ENCODE measurements at regions not wholly inside any gene's neighbourhood (a gene's known extent, or its start where the extent isn't known, plus 50 kb on each side); places are given as distances from the start of the nearest gene placed in this dataset.

DNA sequence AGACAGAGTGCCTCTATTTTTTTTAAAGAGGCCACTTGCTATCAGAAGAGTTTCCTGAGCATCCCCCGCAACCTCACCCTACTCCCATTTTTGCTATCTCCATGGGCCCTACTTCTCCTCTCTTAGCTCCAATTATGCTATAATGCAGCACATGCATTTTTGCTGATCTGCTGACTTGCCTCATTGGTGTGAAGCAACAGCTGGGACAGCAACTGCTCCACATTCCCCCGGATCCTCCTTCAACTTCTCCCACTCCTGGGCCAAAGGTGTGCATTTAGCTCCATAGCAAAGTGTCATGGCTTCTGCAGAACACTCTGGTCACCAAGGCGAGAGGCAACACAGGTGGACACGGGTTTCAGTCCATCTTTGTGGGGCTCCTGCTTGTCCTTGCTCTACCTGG is 56.7 kb upstream of the USP29 start:
- no peak for TF ChIP-seq CTCF (IDR thresholded peaks at IDR 0.05)
- Histone ChIP-seq H3K4me3 (no peak overlapping the region), H3K36me3 (no peaks in the 10 kb centered on the region), H3K9me3 (peaks cover 0 to 63% of the 10 kb centered on the region in 2 donors), H3K27ac (no peak overlapping the region), H3K4me1 (no peaks in the 10 kb centered on the region), H3K27me3 (peaks cover 0 to 11% of the 10 kb centered on the region in 2 donors)
- DNase-seq (no peak), ATAC-seq (no peak)
- intact Hi-C loops (cut with DNase I): no loop called here

- Histone ChIP-seq H3K4me1 (no peaks in the 10 kb centered on the region), H3K27me3 (peaks cover 0 to 29% of the 10 kb centered on the region in 2 donors), H3K4me3 (no peak overlapping the region), H3K9me3 (peaks cover 0 to 84% of the 10 kb centered on the region in 2 donors), H3K27ac (no peak overlapping the region), H3K36me3 (no peaks in the 10 kb centered on the region)
- DNase-seq (no peak), ATAC-seq (no peak)
- TF ChIP-seq CTCF (IDR thresholded peaks at IDR 0.05): no peak
- intact Hi-C loops (cut with DNase I): no loop called here
Measured at GRCh38 chr19:57067440-57067839, 52.3 kb upstream of the USP29 start.

- ATAC-seq: no peak
- no peaks in the 10 kb centered on the region for H3K4me1 ChIP-seq
- DNase-seq: no peak
- H3K4me3 ChIP-seq: no peak overlapping the region
- intact Hi-C loops (cut with DNase I): no loop called here
- H3K9me3 ChIP-seq: peaks cover 0 to 82% of the 10 kb centered on the region in 2 donors
- TF ChIP-seq CTCF (IDR thresholded peaks at IDR 0.05): no peak
- H3K27me3 ChIP-seq: peaks cover 0 to 27% of the 10 kb centered on the region in 2 donors
- H3K27ac ChIP-seq: no peak overlapping the region
- H3K36me3 ChIP-seq: no peaks in the 10 kb centered on the region
Measured at GRCh38 chr19:57068311-57068710, 51.5 kb upstream of the USP29 start.

- TF ChIP-seq CTCF (IDR thresholded peaks at IDR 0.05): no peak
- DNase-seq (peak in 2 of 4 donors; percentile 13 to 51), ATAC-seq (no peak)
- intact Hi-C loops (cut with DNase I): no loop called here
- H3K4me3 ChIP-seq: no peak overlapping the region
- no peaks in the 10 kb centered on the region for H3K36me3 ChIP-seq
- H3K27ac ChIP-seq: no peak overlapping the region
- H3K4me1 ChIP-seq: no peaks in the 10 kb centered on the region
- peaks cover 0 to 79% of the 10 kb centered on the region in 2 donors for H3K9me3 ChIP-seq
- H3K27me3 ChIP-seq: peaks cover 0 to 27% of the 10 kb centered on the region in 2 donors
Measured at GRCh38 chr19:57068921-57069697, 50.7 kb upstream of the USP29 start.

Data from left lung (tissue), 4 donors.